ENCODE measurements at regions not wholly inside any gene's neighbourhood (a gene's known extent, or its start where the extent isn't known, plus 50 kb on each side); places are given as distances from the start of the nearest gene placed in this dataset.
"Not testable (repeated sequence)": the region's sequence is repeated elsewhere in the genome, so short reads cannot be mapped to it uniquely, and the experiment has no call there.

GRCh38 chr21:19122356-19122755 is 718.8 kb upstream of the TMPRSS15 start:
- DNase-seq, result no peak

DNA sequence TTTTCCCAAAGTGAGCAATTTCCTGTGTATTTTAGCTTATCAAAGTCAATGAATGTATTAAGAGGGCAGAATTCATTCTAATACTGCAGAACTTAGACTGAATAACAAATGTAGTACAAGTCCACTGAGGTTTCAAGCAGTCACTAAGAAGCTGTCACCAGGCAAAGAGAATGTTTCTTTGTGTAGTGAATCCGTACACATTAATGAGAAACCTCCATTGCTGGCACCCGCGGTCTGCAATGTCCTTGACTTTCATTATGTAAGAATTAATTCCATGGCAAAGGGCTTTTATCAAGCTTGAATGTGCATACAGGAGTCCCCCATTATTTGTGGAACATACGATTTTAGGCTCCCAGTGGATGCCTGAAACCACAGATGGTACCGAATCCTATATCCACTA is 719.5 kb upstream of the TMPRSS15 start:
- DNase-seq, result no peak

DNA sequence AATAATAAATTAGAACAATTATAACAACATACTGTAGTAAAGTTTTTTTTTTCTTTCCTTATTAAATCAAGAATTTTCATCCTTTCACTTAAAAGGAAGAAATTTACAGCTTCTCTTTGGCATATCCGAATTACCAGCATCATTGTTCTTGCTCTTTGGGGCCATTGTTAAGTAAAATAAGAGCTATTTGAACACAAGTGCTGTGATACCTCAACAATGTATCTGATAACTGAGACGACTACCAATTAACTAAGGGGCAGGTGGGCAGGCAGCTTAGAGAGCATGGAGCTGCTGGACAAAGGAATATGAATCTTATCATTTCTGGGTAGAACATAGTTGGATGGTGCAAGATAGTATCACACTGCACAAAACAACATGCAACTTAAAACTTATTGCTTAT is 719.9 kb upstream of the TMPRSS15 start:
- no peak for DNase-seq

GRCh38 chr21:19124691-19125090 is 721.1 kb upstream of the TMPRSS15 start:
- DNase-seq, result no peak

GRCh38 chr21:19130379-19131028 is 726.9 kb upstream of the TMPRSS15 start:
- DNase-seq, result no peak

DNA sequence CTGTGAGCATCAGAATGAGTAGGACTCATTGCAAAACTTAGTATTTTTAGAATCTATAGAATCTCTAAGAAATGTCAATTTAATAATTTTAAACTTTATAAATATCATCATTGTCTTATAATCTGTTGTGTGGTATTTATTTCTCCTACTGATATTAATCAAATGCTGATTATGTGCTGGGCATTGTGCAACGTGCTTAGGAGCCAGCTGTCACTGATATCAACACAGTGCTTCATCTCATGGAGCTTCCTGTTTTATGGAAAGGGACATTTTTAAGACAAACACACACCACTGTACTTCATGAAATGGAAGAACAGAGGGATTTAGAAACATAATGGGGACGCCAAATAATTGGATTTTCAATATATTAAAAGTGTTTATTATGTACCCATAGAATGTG is 737.9 kb upstream of the TMPRSS15 start:
- no peak for DNase-seq

- no peak for DNase-seq
Observed at GRCh38 chr21:19145682-19146293, 742.2 kb upstream of the TMPRSS15 start.

DNA sequence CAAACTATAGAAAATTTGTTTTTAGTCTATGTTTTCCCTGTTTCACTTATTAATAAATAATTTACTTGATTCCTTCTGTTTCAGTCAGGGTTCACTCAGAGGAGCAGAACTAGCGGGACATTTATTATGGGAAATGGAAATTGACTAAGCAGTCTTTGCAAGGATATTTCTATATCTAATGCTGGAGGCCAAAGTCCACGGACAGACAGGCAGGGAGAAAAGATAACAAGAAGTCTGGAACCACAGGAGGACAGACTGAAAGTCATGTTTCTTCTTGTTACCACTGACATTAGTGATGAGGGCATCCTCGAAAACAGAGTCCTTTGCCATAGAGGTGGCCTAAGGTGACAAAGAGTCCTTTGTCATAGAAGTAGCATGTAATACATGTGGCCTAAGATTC is 744.5 kb upstream of the TMPRSS15 start:
- DNase-seq, result no peak

GRCh38 chr21:19171585-19171984 is 768.0 kb upstream of the TMPRSS15 start:
- DNase-seq, result no peak

- no peak for DNase-seq
Observed at GRCh38 chr21:19181604-19182140, 778.1 kb upstream of the TMPRSS15 start.

- DNase-seq, result no peak
Observed at GRCh38 chr21:19197950-19198349, 794.4 kb upstream of the TMPRSS15 start.

DNA sequence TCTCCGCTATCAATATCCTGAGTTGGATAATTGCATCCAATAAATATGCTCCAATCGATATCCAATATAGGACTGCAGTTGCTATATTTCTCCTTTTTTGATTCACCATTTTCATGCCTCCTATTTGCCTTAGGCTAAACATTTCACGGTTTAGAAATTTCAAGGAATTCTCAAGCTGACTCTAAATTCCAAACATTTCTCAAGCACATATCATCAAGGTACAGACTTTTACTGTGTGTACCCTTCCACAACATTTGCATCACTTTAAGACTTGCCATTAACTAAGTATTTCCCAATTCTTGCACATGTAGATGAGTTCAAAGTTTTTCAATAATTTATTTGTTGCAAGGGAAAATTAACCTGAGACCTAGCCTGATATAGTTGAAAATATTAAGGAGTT is 795.2 kb upstream of the TMPRSS15 start:
- DNase-seq, result no peak

- no peak for DNase-seq
Observed at GRCh38 chr21:19218163-19218562, 814.6 kb upstream of the TMPRSS15 start.

DNA sequence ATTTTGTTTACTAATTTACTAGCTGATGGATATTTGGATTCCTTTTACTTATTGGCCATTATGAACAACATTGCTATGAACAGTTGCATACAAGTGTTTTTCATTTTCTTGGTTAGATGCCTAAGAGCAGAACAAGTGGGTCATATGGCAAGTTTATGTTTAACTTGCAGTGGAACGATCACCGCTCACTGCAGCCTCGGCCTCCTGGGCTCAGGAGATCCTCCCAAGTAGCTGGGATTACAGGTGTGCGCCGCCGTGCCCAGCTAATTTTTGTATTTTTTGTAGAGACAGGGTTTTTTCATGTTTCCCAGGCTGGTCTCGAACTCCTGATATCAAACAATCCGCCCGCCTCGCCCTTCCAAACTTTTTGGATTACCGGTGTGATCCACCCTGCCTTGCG is 820.5 kb upstream of the TMPRSS15 start:
- no peak for DNase-seq

- DNase-seq, result no peak
Observed at GRCh38 chr21:19228226-19228625, 824.6 kb upstream of the TMPRSS15 start.

GRCh38 chr21:19233841-19234240 is 830.3 kb upstream of the TMPRSS15 start:
- not testable (repeated sequence) for DNase-seq

DNA sequence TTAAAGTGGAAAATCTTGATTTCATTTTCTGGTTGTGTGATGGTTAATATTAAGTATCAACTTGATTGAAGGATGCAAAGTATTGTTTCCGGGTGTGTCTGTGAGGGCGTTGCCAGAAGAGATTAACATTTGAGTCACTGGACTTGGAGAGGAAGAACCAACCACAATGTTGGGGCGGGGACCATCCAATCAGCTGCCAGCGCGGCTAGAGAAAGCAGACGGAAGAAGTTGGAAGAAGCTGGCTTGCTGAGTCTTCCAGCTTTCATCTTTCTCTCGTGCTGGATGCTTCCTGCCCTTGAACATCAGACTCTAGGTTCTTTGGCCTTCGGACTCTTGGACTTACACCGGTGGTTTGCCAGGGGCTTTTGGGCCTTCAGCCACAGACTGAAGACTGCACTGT is 832.6 kb upstream of the TMPRSS15 start:
- DNase-seq, result no peak

- DNase-seq, result no peak
Observed at GRCh38 chr21:19237608-19238007, 834.0 kb upstream of the TMPRSS15 start.

DNA sequence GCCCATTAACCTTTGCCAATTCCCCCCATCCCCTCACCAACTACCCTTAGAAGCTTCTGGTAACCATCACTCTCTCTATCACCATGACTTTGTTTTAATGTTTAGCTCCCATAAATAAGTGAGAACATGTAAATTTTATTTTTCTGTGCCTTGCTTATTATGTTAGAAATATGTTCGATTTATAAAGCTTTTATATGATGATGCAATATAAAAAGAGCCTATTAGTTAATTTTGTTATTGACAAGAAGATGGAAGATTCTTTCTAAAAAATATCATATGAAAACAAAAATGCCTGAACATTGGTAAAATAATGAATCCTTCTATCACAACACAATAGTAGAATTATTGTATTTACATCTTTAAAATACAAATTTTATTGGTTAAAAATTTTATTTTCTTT is 836.1 kb upstream of the TMPRSS15 start:
- DNase-seq, result no peak

DNA sequence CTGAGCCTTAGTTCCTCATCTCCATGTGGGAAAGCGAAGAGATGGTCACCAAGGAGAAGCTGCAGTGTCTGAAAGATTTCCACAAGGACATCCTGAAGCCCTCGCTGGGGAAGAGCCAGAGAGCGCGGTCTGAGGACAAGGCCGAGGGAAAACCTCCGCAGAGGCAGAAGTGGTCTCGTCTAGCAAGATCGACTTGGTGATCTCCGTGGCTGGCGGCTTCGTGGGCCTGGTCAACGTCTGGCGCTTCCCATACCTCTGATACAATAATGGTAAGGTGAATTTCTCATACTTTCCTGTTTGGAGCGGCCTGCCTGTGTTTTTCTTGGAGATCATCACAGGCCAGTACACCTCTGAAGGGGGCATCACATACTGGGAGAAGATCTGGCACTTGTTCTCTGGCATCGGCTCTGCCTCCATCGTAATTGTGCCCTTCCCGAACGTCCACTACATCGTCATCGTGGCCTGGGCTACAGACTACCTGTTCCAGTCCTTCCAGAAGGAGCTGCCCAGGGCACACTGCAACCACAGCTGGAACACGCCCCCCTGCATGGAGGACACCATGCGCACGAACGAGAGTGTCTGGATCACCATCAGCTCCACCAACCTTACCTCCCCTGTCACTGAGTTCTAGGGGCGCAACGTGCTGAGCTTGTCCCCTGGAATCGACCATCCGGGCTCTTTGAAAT is 841.1 kb upstream of the TMPRSS15 start:
- no peak for DNase-seq

DNA sequence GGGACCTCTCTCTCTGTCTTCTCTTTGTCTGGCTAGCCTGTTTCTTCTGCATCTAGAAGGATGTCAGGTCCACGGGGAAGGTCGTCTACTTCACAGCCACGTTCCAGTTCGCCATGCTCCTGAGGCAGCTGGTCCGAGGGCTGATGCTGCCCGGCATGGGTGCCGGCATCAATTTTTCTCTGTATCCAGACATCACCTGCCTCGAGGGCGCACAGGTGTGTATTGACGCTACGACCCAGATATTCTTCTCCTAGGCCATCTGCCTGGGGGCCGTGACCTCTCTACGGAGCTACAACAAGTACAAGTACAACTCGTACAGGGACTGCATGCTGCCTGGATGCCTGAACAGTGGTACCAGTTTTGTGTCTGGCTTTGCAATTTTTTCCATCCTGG is 841.6 kb upstream of the TMPRSS15 start:
- DNase-seq, result no peak

DNA sequence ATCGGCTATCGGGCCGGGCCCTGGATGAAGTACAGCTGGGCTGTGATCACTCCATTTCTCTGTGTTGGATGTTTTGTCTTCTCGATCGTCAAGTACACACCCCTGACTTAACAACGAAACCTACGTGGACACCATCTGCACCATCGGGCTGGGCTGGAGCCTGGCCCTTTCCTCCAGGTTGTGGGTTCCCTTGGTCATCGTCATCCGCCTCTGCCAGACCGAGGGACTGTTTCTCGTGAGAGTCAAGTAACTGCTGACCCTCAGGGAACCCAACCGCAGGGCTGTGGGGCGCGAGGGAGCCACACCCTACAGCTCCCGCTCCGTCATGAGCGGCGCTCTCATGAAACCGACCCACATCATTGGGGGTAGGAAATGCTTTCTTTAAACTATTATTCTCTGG is 842.4 kb upstream of the TMPRSS15 start:
- DNase-seq, result no peak

GRCh38 chr21:19256934-19257660 is 853.5 kb upstream of the TMPRSS15 start:
- DNase-seq, result no peak
